ENCODE measurements at regions not wholly inside any gene's neighbourhood (a gene's known extent, or its start where the extent isn't known, plus 50 kb on each side); places are given as distances from the start of the nearest gene placed in this dataset.

GRCh38 chr6:150696190-150696589 lies 96.5 kb downstream of the PLEKHG1 start:
- no peak overlapping the region for H3K4me2 ChIP-seq (ENCODE audit: insufficient read depth, low read length)

More at GRCh38 chr6:150696190-150696589, 96.5 kb downstream of the PLEKHG1 start:
- Histone ChIP-seq H3K27me3 (ENCODE audit: control insufficient read depth in 2 of 2, insufficient read depth in 2 of 2, low read length in 2 of 2) (peaks cover 22 to 30% of the 10 kb centered on the region in 2 experiments), H3K79me2 (ENCODE audit: control insufficient read depth, insufficient read depth, low read length) (no peaks in the 10 kb centered on the region), H3K4me3 (no peak overlapping the region), H3K36me3 (ENCODE audit: control insufficient read depth, insufficient read depth, low read length) (no peaks in the 10 kb centered on the region), H3K9me1 (ENCODE audit: control insufficient read depth, insufficient read depth, low read length) (no peaks in the 10 kb centered on the region), H3K9me3 (replicated peaks; ENCODE audit: control insufficient read depth, insufficient read depth, low read depth, low read length) (no peaks in the 10 kb centered on the region), H3K9ac (ENCODE audit: insufficient read depth in 1 of 2, low read depth in 2 of 2, low read length in 2 of 2) (no peak overlapping the region), H3K4me1 (replicated peaks in 1 of 2; ENCODE audit: control insufficient read depth in 2 of 2, insufficient read depth in 2 of 2, low read length in 2 of 2) (no peaks in the 10 kb centered on the region), H4K20me1 (replicated peaks; ENCODE audit: control insufficient read depth, insufficient read depth, low read length) (no peaks in the 10 kb centered on the region), H3K27ac (ENCODE audit: extremely low read depth, low read depth, low read length) (no peak overlapping the region), H2AFZ (ENCODE audit: low read depth, low read length) (no peak overlapping the region)
- intact Hi-C loops (cut with micrococcal nuclease) = no loop called here
- TF ChIP-seq HNRNPK (IDR thresholded peaks at IDR 0.05; ENCODE audit: low read depth, low read length, poor library complexity, severe bottlenecking) (no peak), POLR3G (IDR thresholded peaks at IDR 0.05; ENCODE audit: extremely low read depth, insufficient read length, insufficient replicate concordance) (no peak), ZNF398 (CRISPR knock-in tag; IDR thresholded peaks at IDR 0.05) (no peak), NFE2L1 (tag; IDR thresholded peaks at IDR 0.05; ENCODE audit: borderline replicate concordance, low read depth) (no peak), MGA (IDR thresholded peaks at IDR 0.05) (no peak), MBD2 (IDR thresholded peaks at IDR 0.05; ENCODE audit: borderline replicate concordance, low read depth) (no peak)
- DNase-seq (ENCODE audit: extremely low read depth in 1 of 4, low spot score in 3 of 4) (no peak), ATAC-seq (no peak), FAIRE-seq (no peak)
- WGBS (ENCODE audit: insufficient coverage, low coverage, missing lambda C conversion rate) = 0% methylated on average over 8 of the region's 8 CpGs
- in situ Hi-C loops (cut with MboI) = no loop called here
- BruUV-seq (replicated peaks) = no TSS peak
- ChIA-PET CTCF (ENCODE audit: low intra/inter-chr PET ratio) (no interaction called here), POLR2A (interaction anchor here (1.0 to 1.3 kb wide), 2 partner anchors 8 to 10 kb away, joined by 4 to 6 read pairs; no protein-coding TSS in a partner anchor)
